ENCODE measurements at regions not wholly inside any gene's neighbourhood (a gene's known extent, or its start where the extent isn't known, plus 50 kb on each side); places are given as distances from the start of the nearest gene placed in this dataset.

DNA sequence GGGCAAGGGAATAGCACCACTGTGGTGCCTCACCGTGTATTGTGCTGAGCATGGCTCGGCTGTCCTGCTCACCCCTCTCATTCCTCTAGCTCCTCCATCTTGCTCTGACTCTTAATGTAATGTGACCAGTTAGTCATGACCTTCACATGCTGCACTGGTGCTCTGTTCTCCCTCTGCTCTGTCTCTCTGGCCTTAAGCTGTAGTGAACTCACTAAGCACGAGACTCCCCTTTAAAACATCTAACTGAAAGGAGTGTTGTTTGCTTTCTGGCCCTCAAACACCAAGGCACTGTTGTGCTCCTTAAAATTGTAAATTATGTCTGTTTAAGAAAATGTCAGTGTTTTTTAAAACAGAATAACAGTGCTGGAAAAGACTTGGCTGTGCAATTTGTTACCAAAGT, 140.4 kb downstream of the HDGFL1 start:
- no peaks in the 10 kb centered on the region for H3K23me2 ChIP-seq (ENCODE audit: insufficient read length, low read depth, low read length, poor library complexity, severe bottlenecking)
- H2AFZ ChIP-seq (ENCODE audit: low read length) = no peak overlapping the region
- H3K56ac ChIP-seq (ENCODE audit: insufficient read length, low read depth, low read length) = no peak overlapping the region
- no peaks in the 10 kb centered on the region for H3K79me2 ChIP-seq (ENCODE audit: insufficient read depth, low read length)
- no peak overlapping the region for H3K27ac ChIP-seq (ENCODE audit: insufficient read length, low read depth, low read length)
- H4K91ac ChIP-seq (ENCODE audit: insufficient read length, low read depth, low read length) = no peak overlapping the region
- H3K79me1 ChIP-seq (ENCODE audit: insufficient read depth, low read depth, low read length, poor library complexity, severe bottlenecking) = no peaks in the 10 kb centered on the region
- Mint-ChIP-seq H3K9me3 (no peaks in the 10 kb centered on the region), H3K4me3 (no peak overlapping the region), H3K36me3 (ENCODE audit: insufficient read depth in 1 of 3, low read depth in 3 of 3) (no peaks in the 10 kb centered on the region), H3K27ac (peak overlapping the region in 1 of 3 experiments; percentile 24; a peak in 1 of 7 replicates), H3K27me3 (ENCODE audit: low read depth) (no peaks in the 10 kb centered on the region), H3K4me1 (peaks cover 5 to 7% of the 10 kb centered on the region in 2 experiments; a peak in 3 of 4 replicates)
- DNase-seq = no peak
- H3K18ac ChIP-seq (ENCODE audit: insufficient read length, low read depth, low read length) = no peak overlapping the region
- H2BK5ac ChIP-seq (ENCODE audit: insufficient read length, low read length) = no peak overlapping the region
- no peak overlapping the region for H2AK5ac ChIP-seq (ENCODE audit: insufficient read length, low read length)
- no peaks in the 10 kb centered on the region for H4K20me1 ChIP-seq (ENCODE audit: control insufficient read depth, insufficient read depth, insufficient read length)
- no peak overlapping the region for H4K8ac ChIP-seq (replicated peaks; ENCODE audit: insufficient read length, low read depth, low read length)
- no peaks in the 10 kb centered on the region for H3K27me3 ChIP-seq (ENCODE audit: insufficient read depth, low read length)
- no peak overlapping the region for H4K5ac ChIP-seq (ENCODE audit: insufficient read length, low read depth, low read length)
- TF ChIP-seq, protein P1, sequence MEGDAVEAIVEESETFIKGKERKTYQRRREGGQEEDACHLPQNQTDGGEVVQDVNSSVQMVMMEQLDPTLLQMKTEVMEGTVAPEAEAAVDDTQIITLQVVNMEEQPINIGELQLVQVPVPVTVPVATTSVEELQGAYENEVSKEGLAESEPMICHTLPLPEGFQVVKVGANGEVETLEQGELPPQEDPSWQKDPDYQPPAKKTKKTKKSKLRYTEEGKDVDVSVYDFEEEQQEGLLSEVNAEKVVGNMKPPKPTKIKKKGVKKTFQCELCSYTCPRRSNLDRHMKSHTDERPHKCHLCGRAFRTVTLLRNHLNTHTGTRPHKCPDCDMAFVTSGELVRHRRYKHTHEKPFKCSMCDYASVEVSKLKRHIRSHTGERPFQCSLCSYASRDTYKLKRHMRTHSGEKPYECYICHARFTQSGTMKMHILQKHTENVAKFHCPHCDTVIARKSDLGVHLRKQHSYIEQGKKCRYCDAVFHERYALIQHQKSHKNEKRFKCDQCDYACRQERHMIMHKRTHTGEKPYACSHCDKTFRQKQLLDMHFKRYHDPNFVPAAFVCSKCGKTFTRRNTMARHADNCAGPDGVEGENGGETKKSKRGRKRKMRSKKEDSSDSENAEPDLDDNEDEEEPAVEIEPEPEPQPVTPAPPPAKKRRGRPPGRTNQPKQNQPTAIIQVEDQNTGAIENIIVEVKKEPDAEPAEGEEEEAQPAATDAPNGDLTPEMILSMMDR (conservative IDR thresholded peaks at IDR 0.05) = no peak
- WGBS (ENCODE audit: extremely low coverage, insufficient read length, low lambda C conversion rate) = no CpG with 5 or more reads among the region's 3 CpGs
- no peak overlapping the region for H2BK12ac ChIP-seq (ENCODE audit: insufficient read length, low read depth, low read length)
- H3T11ph ChIP-seq (ENCODE audit: low read length) = no peak overlapping the region
- no peak overlapping the region for H3K14ac ChIP-seq (ENCODE audit: insufficient read depth, low read length)
- no peaks in the 10 kb centered on the region for H3K9me3 ChIP-seq (ENCODE audit: control insufficient read depth, low read depth, low read length)
- H3K23ac ChIP-seq (ENCODE audit: insufficient read length, low read depth, low read length) = no peak overlapping the region
- H2BK20ac ChIP-seq (ENCODE audit: low read depth, low read length, poor library complexity, severe bottlenecking) = no peak overlapping the region
- no peak overlapping the region for H3K4me2 ChIP-seq (ENCODE audit: insufficient read depth, insufficient read length, low read length)
- H2BK120ac ChIP-seq (ENCODE audit: low read depth, low read length, poor library complexity, severe bottlenecking) = no peak overlapping the region
- no peak overlapping the region for H3K9ac ChIP-seq (ENCODE audit: extremely low read depth, insufficient read length, low read length)
- H3K4ac ChIP-seq (ENCODE audit: low read depth, low read length) = no peak overlapping the region
- no peak overlapping the region for H2BK15ac ChIP-seq (ENCODE audit: low read depth, low read length)
- H3K4me1 ChIP-seq (ENCODE audit: insufficient read depth, low read length) = no peaks in the 10 kb centered on the region
